Stimulated activated CD4-positive, alpha-beta T cell treated with anti-CD3 and anti-CD28 coated beads, Interleukin-2, amount 100 ng/mL, for 24 hours (primary cell): ENCODE measurements at regions not wholly inside any gene's neighbourhood (a gene's known extent, or its start where the extent isn't known, plus 50 kb on each side); places are given as distances from the start of the nearest gene placed in this dataset.

Source experiments
- DNase-seq, 2 donors: peaks; one replicate each; pipeline ENCODE4 v3.0.0-alpha.2; 2020

- DNase-seq = no peak
Observed at GRCh38 chr18:78889250-78889649, 90.4 kb upstream of the SALL3 start.

- DNase-seq = no peak
Observed at GRCh38 chr18:78890388-78890787, 89.2 kb upstream of the SALL3 start.

- DNase-seq = no peak
Observed at GRCh38 chr18:78891185-78891762, 88.3 kb upstream of the SALL3 start.

GRCh38 chr18:78892177-78892576, 87.4 kb upstream of the SALL3 start:
- DNase-seq = no peak

- no peak for DNase-seq
Observed at GRCh38 chr18:78892721-78893120, 86.9 kb upstream of the SALL3 start.

GRCh38 chr18:78893281-78894032, 86.2 kb upstream of the SALL3 start:
- no peak for DNase-seq

GRCh38 chr18:78894033-78894305, 85.6 kb upstream of the SALL3 start:
- no peak for DNase-seq

- no peak for DNase-seq
Observed at GRCh38 chr18:78895207-78896001, 84.2 kb upstream of the SALL3 start.

GRCh38 chr18:78896111-78896905, 83.3 kb upstream of the SALL3 start:
- DNase-seq = no peak

- DNase-seq = no peak
Observed at GRCh38 chr18:78898066-78898465, 81.6 kb upstream of the SALL3 start.

GRCh38 chr18:78898635-78899034, 81.0 kb upstream of the SALL3 start:
- no peak for DNase-seq

GRCh38 chr18:78899241-78899640, 80.4 kb upstream of the SALL3 start:
- DNase-seq = no peak

- DNase-seq = no peak
Observed at GRCh38 chr18:78900938-78901909, 78.4 kb upstream of the SALL3 start.

GRCh38 chr18:78901923-78902794, 77.5 kb upstream of the SALL3 start:
- no peak for DNase-seq

- DNase-seq = no peak
Observed at GRCh38 chr18:78902795-78903435, 76.7 kb upstream of the SALL3 start.

GRCh38 chr18:78903436-78904178, 76.0 kb upstream of the SALL3 start:
- DNase-seq = no peak

- no peak for DNase-seq
Observed at GRCh38 chr18:78904179-78904531, 75.5 kb upstream of the SALL3 start.

GRCh38 chr18:78905334-78905733, 74.3 kb upstream of the SALL3 start:
- no peak for DNase-seq

- no peak for DNase-seq
Observed at GRCh38 chr18:78906066-78906465, 73.6 kb upstream of the SALL3 start.
